ENCODE measurements at regions not wholly inside any gene's neighbourhood (a gene's known extent, or its start where the extent isn't known, plus 50 kb on each side); places are given as distances from the start of the nearest gene placed in this dataset.

- DNase-seq: no peak
These were observed 350.7 kb upstream of the TLE4 start for GRCh38 chr9:79221084-79221483.

DNA sequence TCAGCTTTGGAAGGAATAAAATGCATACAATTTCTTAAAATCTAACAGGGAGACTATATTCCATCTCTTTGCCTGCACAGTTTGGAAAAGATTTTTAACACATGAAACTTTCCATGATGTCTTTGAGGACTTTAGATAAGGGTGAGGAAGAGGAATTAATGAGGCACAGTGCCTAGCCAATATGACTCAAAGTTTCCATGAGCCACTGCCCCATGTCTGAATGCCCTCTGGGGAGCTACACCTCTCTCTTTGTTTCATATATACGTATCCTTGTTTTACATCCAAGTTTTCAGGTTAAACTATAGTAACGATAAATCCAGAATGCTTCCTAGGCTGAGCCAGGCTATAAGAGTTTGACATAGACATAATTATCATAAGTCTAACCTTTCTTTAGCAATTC, 349.3 kb upstream of the TLE4 start:
- DNase-seq: no peak

DNA sequence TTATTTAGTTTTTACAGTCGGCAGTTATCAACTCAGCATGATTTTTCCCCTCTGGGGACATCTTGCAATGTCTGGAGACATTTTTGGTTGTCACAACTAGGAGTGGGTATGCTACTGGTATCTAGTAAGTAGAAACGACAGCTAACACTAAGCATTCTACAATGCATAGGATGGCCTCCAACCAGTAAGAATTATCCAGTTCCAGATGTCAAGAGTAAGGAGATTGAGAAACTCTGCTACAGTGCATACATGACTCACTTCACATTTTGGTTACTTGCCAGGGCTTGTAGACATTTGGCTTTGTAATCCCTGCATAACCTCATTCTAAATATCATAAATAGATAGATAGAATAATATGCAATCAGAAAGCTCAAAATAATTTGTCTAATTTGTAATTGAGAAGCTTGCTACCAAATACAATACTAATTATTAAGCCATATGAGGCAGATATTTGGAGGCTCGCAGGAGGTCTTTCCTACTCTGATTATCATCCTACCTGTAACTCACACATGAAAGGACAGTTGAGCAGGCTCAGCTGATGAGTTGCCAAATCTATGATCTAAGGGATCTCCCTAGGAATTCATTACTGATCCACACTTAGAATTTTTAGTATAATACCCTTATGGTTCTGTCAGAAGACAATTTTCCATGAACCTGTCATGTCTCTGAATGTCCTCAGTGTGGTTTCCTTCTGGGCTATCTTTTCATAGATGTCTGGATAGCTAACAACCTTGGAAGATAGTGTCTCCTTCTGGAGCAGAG, 346.9 kb upstream of the TLE4 start:
- DNase-seq: no peak

GRCh38 chr9:79233542-79233941, 338.2 kb upstream of the TLE4 start:
- no peak for DNase-seq

- no peak for DNase-seq
These were observed 335.3 kb upstream of the TLE4 start for GRCh38 chr9:79236466-79236865.

DNA sequence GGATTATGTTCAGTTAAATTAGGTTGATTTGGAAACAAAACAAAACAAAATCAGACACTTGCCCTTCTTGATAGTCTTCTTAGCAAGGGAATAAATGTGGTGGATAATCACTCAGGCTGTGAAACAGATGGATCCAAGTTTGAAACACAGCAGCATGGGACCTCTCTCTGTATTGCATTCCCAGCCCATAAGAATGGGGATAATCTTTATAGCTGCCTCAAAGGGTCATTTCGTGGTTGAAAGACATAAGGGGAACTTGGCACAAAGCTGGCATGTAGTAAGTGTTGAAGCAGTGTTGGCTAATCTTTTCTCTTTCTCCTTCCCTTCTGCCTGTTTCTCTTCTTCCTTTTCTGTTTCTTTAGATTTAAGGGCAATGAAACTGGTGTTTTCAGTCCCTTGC, 333.9 kb upstream of the TLE4 start:
- no peak for DNase-seq

DNA sequence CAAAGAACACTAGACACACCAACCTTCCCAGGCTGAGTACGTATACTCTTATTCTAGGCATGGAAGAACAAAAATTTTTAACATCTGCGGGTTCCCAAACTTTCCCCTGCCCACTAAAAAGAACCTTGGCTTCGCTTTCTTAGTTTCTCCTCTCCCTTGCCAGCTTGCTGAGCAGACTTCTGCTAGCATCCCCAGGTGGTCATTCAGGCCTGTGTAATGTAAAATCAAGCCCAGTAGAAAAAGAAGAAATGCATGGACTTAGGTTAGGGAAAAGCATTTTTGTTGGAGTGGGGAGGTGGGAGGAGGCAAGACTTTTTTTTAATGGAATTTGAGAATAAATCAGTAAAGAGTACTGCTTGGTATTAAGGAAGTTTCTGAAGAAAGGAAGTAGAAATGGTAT, 331.0 kb upstream of the TLE4 start:
- no peak for DNase-seq

DNA sequence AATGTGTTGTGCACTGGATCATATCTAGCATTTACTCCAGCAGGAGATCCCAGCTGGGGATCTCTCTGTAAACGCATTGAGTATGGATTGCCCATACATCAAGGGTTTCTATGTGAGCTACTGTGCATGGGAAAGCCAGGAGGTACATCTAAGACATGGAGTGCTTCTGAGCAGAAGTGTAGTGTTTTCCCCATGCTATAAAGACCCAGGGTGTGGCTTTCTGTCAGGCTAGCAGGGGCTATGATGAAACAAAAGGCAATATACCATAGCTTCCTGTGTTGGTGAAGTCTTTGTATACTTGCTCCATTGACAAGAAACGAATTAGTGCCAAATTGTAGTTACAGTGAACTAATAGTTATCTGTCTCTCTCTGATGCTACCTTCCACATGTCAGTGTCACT, 329.3 kb upstream of the TLE4 start:
- DNase-seq: no peak

- no peak for DNase-seq
These were observed 325.6 kb upstream of the TLE4 start for GRCh38 chr9:79246170-79246569.

DNA sequence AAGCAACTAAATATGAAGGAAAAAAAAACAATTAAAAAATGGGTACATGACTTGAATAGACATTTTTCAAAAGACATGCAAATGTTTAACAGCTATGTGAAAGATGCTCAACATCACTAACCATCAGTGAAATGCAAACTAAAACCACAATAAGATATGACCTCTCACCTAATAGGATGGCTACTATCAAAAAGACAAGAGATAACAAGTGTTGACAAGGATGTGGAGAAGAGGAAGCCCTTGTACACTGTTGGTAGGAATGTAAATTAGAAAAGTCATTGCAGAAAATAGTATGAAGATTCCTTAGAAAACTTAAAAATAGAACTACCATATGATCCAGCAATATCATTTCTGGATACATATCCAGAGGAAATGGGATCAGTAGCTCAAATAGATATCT, 324.7 kb upstream of the TLE4 start:
- DNase-seq: no peak

DNA sequence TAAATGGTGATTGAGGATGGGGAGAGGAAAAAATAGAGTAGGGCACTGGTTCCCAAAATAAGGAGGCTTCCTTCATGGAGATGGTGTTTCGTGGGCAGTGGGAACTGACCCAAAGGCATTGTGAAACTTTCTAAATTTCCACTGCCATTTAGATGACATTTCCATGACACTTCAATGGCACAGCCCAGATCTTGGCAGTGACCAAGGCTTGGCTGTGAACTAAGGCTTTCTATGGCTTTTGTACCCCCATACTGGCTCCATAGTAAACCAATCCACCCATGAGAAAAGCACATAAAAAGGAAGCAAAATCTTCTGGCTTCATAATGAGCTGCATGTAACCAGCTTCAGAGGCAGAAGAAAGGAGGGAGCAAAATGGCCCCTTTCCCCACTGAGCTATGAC, 321.0 kb upstream of the TLE4 start:
- no peak for DNase-seq

DNA sequence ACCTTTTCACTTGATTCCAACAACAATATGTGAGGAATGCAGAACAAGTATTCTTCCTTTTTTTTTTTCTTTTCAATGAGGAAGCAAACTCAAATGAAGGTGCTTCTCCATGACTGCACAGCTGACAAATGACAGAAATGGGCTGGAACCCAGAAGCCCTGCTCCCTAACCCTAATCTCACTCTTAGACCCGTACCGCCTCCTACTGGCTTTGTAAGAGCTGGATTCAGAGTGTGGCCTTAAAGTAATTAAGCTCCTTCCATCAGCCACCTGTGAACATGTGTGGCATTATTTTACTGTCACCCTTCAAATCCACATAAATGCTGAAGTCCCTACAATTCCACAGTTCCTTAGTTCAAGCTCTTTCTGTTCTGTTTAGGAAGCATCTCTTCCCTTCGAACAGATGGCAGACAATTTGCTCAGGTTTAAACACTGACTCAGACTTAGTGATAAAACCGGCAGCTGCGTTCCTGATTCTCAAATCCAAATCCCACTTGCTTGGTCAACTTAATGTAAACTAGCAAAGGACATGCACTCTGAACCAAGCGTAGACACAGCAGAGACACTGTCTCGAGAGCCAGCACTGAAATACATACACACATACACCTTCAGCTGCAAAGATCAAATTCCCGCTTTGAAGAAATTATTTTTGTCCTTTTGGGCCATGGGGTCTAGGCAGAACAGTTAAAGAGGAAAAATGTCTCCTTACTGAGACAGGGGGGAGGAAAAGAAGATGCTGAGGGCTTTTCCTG, 316.7 kb upstream of the TLE4 start:
- DNase-seq: peak; percentile 2

GRCh38 chr9:79255651-79256260, 316.0 kb upstream of the TLE4 start:
- no peak for DNase-seq

- peak; percentile 64 for DNase-seq
These were observed 315.0 kb upstream of the TLE4 start for GRCh38 chr9:79256691-79257213.

DNA sequence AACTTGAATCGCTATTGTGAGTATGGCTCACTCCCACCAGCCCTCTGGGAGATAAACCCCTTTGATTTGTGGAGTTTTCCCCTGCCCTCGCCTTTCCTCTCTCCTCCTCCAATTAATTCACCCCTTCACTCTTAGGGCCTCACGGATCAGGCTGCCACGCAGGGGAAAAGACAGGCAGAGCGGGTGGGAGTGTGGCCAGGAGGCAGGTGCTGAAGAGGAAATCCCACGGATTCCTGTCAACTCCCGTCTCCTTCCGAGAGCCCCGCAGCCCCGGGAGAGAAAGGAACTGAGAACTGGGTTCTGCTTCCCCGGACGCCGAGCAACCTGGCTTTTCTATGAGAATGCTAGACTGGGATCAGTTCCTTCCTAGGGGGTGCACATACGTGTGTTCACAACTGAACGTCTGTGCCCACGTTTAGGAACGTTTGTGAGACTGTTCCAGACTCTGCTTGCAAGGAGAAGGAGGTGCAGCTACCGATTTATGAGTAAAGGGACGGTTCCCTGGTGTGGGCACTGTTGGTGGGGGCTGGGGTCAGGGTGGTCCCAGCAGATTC, 314.5 kb upstream of the TLE4 start:
- peak; percentile 37 for DNase-seq

- DNase-seq: peak; percentile 8
These were observed 313.9 kb upstream of the TLE4 start for GRCh38 chr9:79257790-79258351.

GRCh38 chr9:79259858-79260257, 311.9 kb upstream of the TLE4 start:
- DNase-seq: no peak

DNA sequence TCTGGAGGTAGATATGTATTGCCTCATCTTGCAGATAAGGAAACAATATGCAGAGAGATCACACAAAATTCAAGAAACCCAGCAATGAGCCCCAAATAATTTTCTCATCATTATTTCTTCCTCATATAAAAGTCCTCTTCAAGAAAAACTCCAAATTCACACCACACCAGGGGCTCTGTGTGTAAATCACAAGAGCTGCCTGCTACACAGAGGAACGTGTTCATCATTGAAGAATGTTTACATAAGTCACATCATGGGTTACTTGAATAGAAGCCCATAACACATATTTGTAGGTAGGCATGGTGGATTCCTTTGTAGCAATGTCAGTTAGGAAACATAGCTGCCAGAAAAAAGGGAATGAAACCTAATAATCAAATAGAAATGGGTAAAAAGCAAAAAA, 308.1 kb upstream of the TLE4 start:
- DNase-seq: no peak

- DNase-seq: no peak
These were observed 307.7 kb upstream of the TLE4 start for GRCh38 chr9:79264041-79264440.

DNA sequence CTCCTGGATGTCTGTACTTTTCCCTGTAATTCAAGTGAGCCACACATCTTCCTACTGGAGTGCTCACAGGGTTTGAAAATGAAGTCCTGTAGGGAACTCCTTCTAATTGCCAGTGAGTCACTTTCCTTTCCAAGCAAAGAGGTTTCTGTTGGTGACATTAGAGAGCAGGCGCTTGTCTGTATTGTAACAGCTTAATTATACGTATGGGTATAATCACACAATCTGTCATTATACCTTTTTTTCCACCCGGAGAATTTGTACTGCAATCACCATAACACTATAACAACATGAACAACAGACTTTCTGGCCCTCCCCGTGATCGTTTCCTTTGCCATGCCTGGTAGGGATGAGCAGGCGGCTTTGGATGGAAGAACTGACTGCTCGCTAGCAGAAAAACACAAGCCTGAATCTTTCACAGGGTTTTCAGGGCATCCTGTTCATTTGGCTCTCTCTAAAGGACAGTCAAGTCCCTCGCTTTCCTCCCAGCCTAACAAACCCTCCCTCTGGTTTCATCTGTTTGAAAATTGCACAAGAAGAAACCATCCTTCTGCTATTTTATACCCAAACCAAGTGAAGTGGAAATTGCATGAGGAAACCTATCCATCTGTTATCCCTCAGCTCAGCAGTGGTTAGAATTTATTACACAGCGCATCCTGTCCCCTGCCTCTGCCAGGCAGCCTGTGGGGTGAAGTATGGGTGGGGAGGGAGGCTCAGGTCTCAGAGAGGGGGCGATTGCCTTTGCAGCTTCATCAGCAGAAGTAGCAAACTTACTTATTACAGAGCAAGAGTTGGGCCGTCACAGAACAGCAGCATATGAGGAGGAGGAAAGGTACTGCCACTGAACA, 307.0 kb upstream of the TLE4 start:
- no peak for DNase-seq

- DNase-seq: no peak
These were observed 304.8 kb upstream of the TLE4 start for GRCh38 chr9:79266986-79267385.

DNA sequence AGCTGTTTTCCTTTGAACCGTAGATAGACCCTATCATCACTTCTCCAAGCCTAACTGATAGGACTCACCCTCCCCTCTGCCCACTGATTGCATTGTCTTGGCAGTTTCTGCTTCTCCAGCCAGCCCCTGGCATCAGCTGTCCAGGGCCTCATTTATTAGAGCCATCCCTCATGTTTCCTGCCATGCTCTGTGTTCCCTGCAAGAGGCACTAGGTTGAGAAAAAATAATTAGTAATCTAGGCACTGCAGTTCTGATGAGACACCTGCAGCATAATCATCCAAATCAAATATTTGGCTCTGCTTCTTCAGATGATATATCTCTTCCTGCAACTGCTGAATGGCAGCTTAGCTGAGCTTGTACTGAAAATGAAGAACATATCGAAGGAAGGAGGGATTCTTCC, 303.0 kb upstream of the TLE4 start:
- DNase-seq: no peak
